Endothelial cell of umbilical vein (primary cell): ENCODE measurements at regions not wholly inside any gene's neighbourhood (a gene's known extent, or its start where the extent isn't known, plus 50 kb on each side); places are given as distances from the start of the nearest gene placed in this dataset.

Experiments used
- BruUV-seq: library from RNA; stranded (reverse); fragments of 400-500 nt; replicated peaks from 2 replicates; lab custom pipeline; 2021; lab: Mats Ljungman, UMichigan
- CTCF ChIA-PET: fragments of 300-600, 350-600 bp; sonication (Branson Sonifier 250); formaldehyde crosslinking; loops from one replicate; lab custom pipeline; 2021; ENCODE audit warnings: antibody characterized with exemption, inconsistent platforms; lab: Charles Lee
- POLR2A ChIA-PET: fragments of 300-600, 350-600 bp; sonication (Branson Sonifier 250); formaldehyde crosslinking; loops from one replicate; lab custom pipeline; 2021; ENCODE audit warnings: antibody characterized with exemption, inconsistent platforms; lab: Charles Lee
- DNase-seq: peaks from one replicate; pipeline ENCODE4 v3.0.0-alpha.2; 2011; ENCODE audit warnings: low read depth, low spot score
- FAIRE-seq: peaks from 2 replicates; lab custom pipeline; 2011; peaks lifted over from hg19 to GRCh38; lab: Jason Lieb, UNC
- H2AFZ ChIP-seq: 2 replicates; pipeline ENCODE4 v1.6.0; 2012; ENCODE audit warnings: low read depth, low read length, control low read depth, inconsistent platforms
- H3K27ac ChIP-seq: 2 replicates; pipeline ENCODE4 v1.5.1; 2011; ENCODE audit warnings: low read depth, mild to moderate bottlenecking, control low read depth, low read length, moderate library complexity; ENCODE audit not compliant: insufficient read depth
- H3K27me3 ChIP-seq, 2 experiments: 2 replicates each; pipeline versions ENCODE4 v1.6.0 to v1.6.1; 2011; ENCODE audit warnings: low read length in 2 of 2, mixed read lengths in 1 of 2; ENCODE audit not compliant: control insufficient read depth in 2 of 2, insufficient read depth in 2 of 2
- H3K36me3 ChIP-seq, 2 experiments: 2 replicates in 1 of 2; 3 replicates in 1 of 2; pipeline ENCODE4 v1.5.1; 2011; ENCODE audit warnings: low read length in 2 of 2, mild to moderate bottlenecking in 1 of 2, moderate library complexity in 1 of 2; ENCODE audit not compliant: control insufficient read depth in 2 of 2, insufficient read depth in 2 of 2; ENCODE audit errors: extremely low read depth in 1 of 2
- H3K4me1 ChIP-seq: 3 replicates; pipeline ENCODE4 v1.5.1; 2011; ENCODE audit warnings: mild to moderate bottlenecking, low read length; ENCODE audit not compliant: control insufficient read depth, insufficient read depth; ENCODE audit errors: extremely low read depth
- H3K4me2 ChIP-seq: 2 replicates; pipeline ENCODE4 v1.6.1; 2011; ENCODE audit warnings: low read length, control low read depth, mixed read lengths; ENCODE audit not compliant: insufficient read depth
- H3K4me3 ChIP-seq, 3 experiments: fragments of 200-600 bp in 1 of 3; sonication (generic), shearing (Covaris generic) in 1 of 3; replicated peaks in 1 of 3; 2 replicates each; pipeline ENCODE4 v1.5.1; 2011 to 2016; ENCODE audit warnings: control low read depth in 3 of 3, low read length in 3 of 3, mild to moderate bottlenecking in 2 of 3, inconsistent platforms in 1 of 3, low read depth in 1 of 3, moderate library complexity in 1 of 3; ENCODE audit not compliant: insufficient read depth in 1 of 3
- H3K79me2 ChIP-seq: 2 replicates; pipeline ENCODE4 v1.6.0; 2012; ENCODE audit warnings: low read length, inconsistent platforms; ENCODE audit not compliant: control insufficient read depth, insufficient read depth
- H3K9ac ChIP-seq: replicated peaks from 2 replicates; pipeline ENCODE3; 2011; ENCODE audit warnings: low read length, control low read depth; ENCODE audit not compliant: insufficient read depth; ENCODE audit errors: extremely low read depth
- H3K9me1 ChIP-seq: replicated peaks from 3 replicates; pipeline ENCODE4 v1.6.0; 2011; ENCODE audit warnings: mild to moderate bottlenecking, low read length; ENCODE audit not compliant: control insufficient read depth, insufficient read depth; ENCODE audit errors: extremely low read depth
- H3K9me3 ChIP-seq: replicated peaks from 2 replicates; pipeline ENCODE4 v1.5.1; 2012; ENCODE audit warnings: low read length, inconsistent platforms; ENCODE audit not compliant: control insufficient read depth, insufficient read depth
- H4K20me1 ChIP-seq: replicated peaks from 2 replicates; pipeline ENCODE3; 2011; ENCODE audit warnings: mild to moderate bottlenecking, low read length; ENCODE audit not compliant: control insufficient read depth, insufficient read depth; ENCODE audit errors: extremely low read depth
- CTCF ChIP-seq, 2 donors: IDR thresholded peaks; 1 replicate in 1 of 2; 2 replicates in 1 of 2; pipeline ENCODE4 v1.5.1; 2011; ENCODE audit warnings: low read length in 2 of 2, mild to moderate bottlenecking in 2 of 2, moderate library complexity in 2 of 2, control low read depth in 1 of 2, inconsistent platforms in 1 of 2, low read depth in 1 of 2; ENCODE audit not compliant: insufficient read depth in 1 of 2; ENCODE audit errors: extremely low read depth in 1 of 2
- EZH2 ChIP-seq: IDR thresholded peaks from 2 replicates; pipeline ENCODE4 v1.6.1; 2012; ENCODE audit warnings: borderline replicate concordance, low read depth, mild to moderate bottlenecking, moderate library complexity, low read length, inconsistent platforms; ENCODE audit not compliant: severe bottlenecking
- FOS ChIP-seq: IDR thresholded peaks from 2 replicates; pipeline ENCODE4 v1.6.1; 2011; ENCODE audit warnings: mild to moderate bottlenecking, low read length, moderate library complexity, borderline replicate concordance; ENCODE audit not compliant: insufficient read depth
- GATA2 ChIP-seq: IDR thresholded peaks from 2 replicates; pipeline ENCODE4 v1.7.0; 2011; ENCODE audit warnings: low read depth, mild to moderate bottlenecking, moderate library complexity, mixed read lengths, low read length; ENCODE audit not compliant: insufficient read length, insufficient read depth
- JUN ChIP-seq: IDR thresholded peaks from 2 replicates; pipeline ENCODE4 v1.6.1; 2011; ENCODE audit warnings: borderline replicate concordance, low read depth; ENCODE audit not compliant: insufficient read length, insufficient read depth
- MAX ChIP-seq: IDR thresholded peaks from 2 replicates; pipeline ENCODE4 v1.6.1; 2011; ENCODE audit not compliant: insufficient read depth, insufficient read length
- MYC ChIP-seq: IDR thresholded peaks from one replicate; pipeline ENCODE4 v1.6.1; 2011; ENCODE audit warnings: mild to moderate bottlenecking, low read depth, low read length
- POLR2A ChIP-seq: IDR thresholded peaks from 2 replicates; pipeline ENCODE4 v1.6.1; 2012; ENCODE audit warnings: low read depth, mild to moderate bottlenecking, control low read depth, low read length
- POLR2AphosphoS5 ChIP-seq: IDR thresholded peaks from 2 replicates; pipeline ENCODE4 v1.6.1; 2012; ENCODE audit warnings: low read depth, mild to moderate bottlenecking, control low read depth, low read length, moderate library complexity; ENCODE audit not compliant: insufficient read depth
- dilution Hi-C: fragments of 300-500 bp; cut with MboI; formaldehyde crosslinking; loops from one replicate; pipeline ENCODE4 v1.15.0; 2019; ENCODE audit warnings: low sequenced_read_pairs; ENCODE audit not compliant: extremely low pct_ligation_motif_present
- intact Hi-C: fragments of 100-400 bp; cut with micrococcal nuclease; formaldehyde crosslinking; loops from one replicate; pipeline ENCODE4 v1.10.0; 2022

GRCh38 chr12:124094733-124095132 is 121.7 kb downstream of the ZNF664 start:
- Histone ChIP-seq H3K27me3 (peaks cover 0 to 11% of the 10 kb centered on the region in 2 experiments), H3K4me2 (no peak overlapping the region), H3K9me3 (no peaks in the 10 kb centered on the region), H3K79me2 (no peaks in the 10 kb centered on the region), H3K9me1 (no peaks in the 10 kb centered on the region), H3K4me3 (no peak overlapping the region), H3K27ac (no peak overlapping the region), H2AFZ (no peak overlapping the region), H4K20me1 (no peaks in the 10 kb centered on the region), H3K4me1 (no peaks in the 10 kb centered on the region), H3K9ac (no peak overlapping the region), H3K36me3 (no peaks in the 10 kb centered on the region)
- BruUV-seq, result no TSS peak
- no peak for DNase-seq
- FAIRE-seq, result no peak
- TF ChIP-seq GATA2 (no peak), MAX (no peak), MYC (no peak), FOS (no peak), POLR2AphosphoS5 (no peak), JUN (no peak), POLR2A (no peak), CTCF (IDR thresholded peaks at IDR 0.05; ENCODE audit: extremely low read depth in 1 of 2, insufficient read depth in 1 of 2, low read depth in 1 of 2, low read length in 2 of 2) (no peak), EZH2 (no peak)
- ChIA-PET CTCF (no interaction called here), POLR2A (no interaction called here)
- dilution Hi-C loops (no loop called here), intact Hi-C loops (no loop called here)
